ENCODE measurements at regions not wholly inside any gene's neighbourhood (a gene's known extent, or its start where the extent isn't known, plus 50 kb on each side); places are given as distances from the start of the nearest gene placed in this dataset.

DNA sequence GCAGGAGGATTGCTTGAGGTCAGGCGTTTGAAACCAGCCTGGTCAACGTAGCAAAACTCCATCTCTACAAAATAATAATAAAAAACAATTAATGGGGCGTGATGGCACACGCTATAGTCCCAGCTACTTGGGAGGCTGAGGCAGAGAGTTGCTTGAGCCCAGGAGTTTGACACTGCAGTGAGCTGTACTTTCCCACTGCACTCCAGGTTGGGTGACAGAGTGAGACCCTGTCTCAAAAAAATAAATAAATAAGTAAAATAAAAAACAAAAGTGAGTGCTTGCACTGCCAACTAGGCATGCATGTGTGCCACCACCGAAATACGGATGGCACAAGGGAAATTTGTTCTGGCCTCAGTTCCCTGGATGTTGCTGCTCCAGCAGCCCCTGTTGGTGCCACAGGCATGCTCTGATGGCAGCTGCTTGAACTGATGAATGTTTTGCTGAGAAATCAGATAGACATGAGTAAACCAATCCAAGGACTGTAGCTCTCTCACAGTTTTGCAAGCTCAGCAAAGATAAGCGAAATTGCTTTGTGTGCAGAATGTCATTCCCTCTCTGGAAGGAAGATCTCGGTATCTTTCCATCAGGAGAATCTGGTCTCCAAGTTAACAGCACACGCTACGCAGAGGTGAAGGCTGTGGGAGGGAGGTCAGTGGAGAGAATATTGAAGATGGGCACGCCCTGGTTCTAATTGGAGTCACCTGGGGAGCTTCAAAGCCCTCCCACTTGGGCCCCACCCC lies 188.0 kb upstream of the SLC24A3 start:
- H3K9ac ChIP-seq (ENCODE audit: low read length): no peak overlapping the region
- peaks cover 12% of the 10 kb centered on the region for H3K4me1 ChIP-seq (ENCODE audit: low read length)

DNA sequence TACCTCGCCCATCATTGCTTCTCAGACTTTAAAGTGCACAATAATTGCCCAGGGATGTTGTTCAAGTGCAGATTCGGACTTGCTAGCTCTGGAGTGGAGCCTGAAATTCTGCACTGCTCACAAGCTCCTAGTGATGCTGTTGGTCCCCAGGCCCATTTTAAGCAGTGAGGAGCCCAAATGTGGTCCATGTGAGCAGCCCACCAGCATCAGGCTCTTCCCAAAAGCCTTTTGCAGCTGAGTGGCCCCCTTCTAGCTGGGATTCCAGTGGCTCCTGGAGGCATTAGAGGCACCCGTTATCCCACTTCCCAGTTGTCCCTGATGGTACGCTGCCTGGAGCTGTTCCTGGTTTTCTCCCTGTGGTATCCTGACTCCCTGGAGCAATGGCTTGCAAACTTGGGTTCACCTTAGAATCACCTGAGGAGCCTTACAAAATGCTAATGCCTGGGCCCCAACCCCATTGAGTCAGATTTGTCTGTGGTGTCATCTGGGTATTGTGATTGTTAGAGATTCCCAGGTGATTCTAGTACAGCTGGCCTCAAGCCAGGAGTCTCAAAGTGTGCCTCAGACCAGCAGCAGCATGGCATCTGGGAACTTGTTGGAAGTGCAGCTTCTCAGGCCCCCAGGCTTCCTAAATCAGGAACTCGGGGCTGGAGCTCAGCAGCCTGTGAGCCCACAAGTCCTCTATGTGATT lies 186.9 kb upstream of the SLC24A3 start:
- TF ChIP-seq, protein P1, sequence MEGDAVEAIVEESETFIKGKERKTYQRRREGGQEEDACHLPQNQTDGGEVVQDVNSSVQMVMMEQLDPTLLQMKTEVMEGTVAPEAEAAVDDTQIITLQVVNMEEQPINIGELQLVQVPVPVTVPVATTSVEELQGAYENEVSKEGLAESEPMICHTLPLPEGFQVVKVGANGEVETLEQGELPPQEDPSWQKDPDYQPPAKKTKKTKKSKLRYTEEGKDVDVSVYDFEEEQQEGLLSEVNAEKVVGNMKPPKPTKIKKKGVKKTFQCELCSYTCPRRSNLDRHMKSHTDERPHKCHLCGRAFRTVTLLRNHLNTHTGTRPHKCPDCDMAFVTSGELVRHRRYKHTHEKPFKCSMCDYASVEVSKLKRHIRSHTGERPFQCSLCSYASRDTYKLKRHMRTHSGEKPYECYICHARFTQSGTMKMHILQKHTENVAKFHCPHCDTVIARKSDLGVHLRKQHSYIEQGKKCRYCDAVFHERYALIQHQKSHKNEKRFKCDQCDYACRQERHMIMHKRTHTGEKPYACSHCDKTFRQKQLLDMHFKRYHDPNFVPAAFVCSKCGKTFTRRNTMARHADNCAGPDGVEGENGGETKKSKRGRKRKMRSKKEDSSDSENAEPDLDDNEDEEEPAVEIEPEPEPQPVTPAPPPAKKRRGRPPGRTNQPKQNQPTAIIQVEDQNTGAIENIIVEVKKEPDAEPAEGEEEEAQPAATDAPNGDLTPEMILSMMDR (IDR thresholded peaks at IDR 0.05; ENCODE audit: low read depth, low read length): no peak
- TF ChIP-seq EZH2phosphoT487 (IDR thresholded peaks at IDR 0.05; ENCODE audit: low read depth): no peak
- H3K9me3 ChIP-seq (ENCODE audit: insufficient read depth, low read length): no peaks in the 10 kb centered on the region
- H4K20me1 ChIP-seq (ENCODE audit: insufficient read depth, low read length): no peaks in the 10 kb centered on the region
- no peaks in the 10 kb centered on the region for H3K36me3 ChIP-seq (replicated peaks; ENCODE audit: low read depth, low read length)
- H3K4me2 ChIP-seq (ENCODE audit: low read length): peak overlapping the region; percentile 29; the same call in 1 of the 2 replicates
- H2AFZ ChIP-seq (ENCODE audit: low read depth, low read length): no peak overlapping the region
- no peak overlapping the region for H3K9ac ChIP-seq (ENCODE audit: low read length)
- H3K27ac ChIP-seq (ENCODE audit: low read length): no peak overlapping the region
- H3K4me3 ChIP-seq (ENCODE audit: low read length): no peak overlapping the region
- peaks cover 12% of the 10 kb centered on the region for H3K4me1 ChIP-seq (ENCODE audit: low read length)
- H3K79me2 ChIP-seq (ENCODE audit: low read length): no peaks in the 10 kb centered on the region
- H3K27me3 ChIP-seq (ENCODE audit: low read depth, low read length): peaks cover 11% of the 10 kb centered on the region

More for the DNA sequence above, 188.0 kb upstream of the SLC24A3 start:
- Histone ChIP-seq H3K79me2 (ENCODE audit: low read length) (no peaks in the 10 kb centered on the region), H3K4me3 (ENCODE audit: low read length) (no peak overlapping the region), H4K20me1 (ENCODE audit: insufficient read depth, low read length) (no peaks in the 10 kb centered on the region), H3K9me3 (ENCODE audit: insufficient read depth, low read length) (no peaks in the 10 kb centered on the region), H3K27ac (ENCODE audit: low read length) (no peak overlapping the region), H3K27me3 (ENCODE audit: low read depth, low read length) (peaks cover 11% of the 10 kb centered on the region), H3K36me3 (replicated peaks; ENCODE audit: low read depth, low read length) (no peaks in the 10 kb centered on the region), H2AFZ (ENCODE audit: low read depth, low read length) (no peak overlapping the region), H3K4me2 (ENCODE audit: low read length) (no peak overlapping the region)
- no peak for TF ChIP-seq EZH2phosphoT487 (IDR thresholded peaks at IDR 0.05; ENCODE audit: low read depth)
- TF ChIP-seq, protein P1 (IDR thresholded peaks at IDR 0.05; ENCODE audit: low read depth, low read length): no peak

DNA sequence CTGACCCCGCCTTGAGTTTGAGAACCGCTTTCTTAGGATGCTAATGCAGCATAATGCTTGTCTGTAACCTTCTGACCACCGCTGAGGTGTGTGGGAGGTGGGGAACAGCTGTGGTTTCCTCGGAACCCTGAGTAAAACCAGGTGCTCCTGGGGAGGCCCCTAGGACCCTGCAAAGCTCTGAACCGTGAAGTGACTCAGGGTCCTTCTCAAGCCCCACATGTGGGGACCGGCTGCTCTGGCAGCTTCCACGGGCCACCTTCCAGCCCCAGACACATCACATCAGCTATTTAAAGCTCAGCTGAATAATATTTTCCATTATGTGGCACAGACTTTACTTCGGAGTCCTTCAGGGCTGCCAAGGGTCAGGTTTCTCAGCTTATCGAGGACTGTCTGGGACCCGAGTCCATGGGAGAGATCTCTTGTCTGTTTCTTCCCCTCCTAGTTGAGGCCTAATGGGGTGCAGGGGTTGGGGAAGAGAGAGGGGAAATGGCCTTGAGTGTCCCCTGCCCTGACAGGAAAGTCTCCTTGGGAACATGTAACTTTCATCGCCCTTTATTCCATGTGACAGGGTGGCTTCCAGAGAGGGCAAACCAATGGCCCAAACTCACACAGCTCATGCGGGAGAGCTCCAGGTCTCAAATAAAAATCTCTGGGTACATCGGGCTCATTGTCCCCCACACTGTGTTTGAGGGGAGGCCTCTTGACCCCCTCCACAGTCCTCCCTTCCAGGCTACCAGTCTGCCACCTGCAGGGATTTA lies 186.1 kb upstream of the SLC24A3 start:
- Histone ChIP-seq H3K79me2 (ENCODE audit: low read length) (no peaks in the 10 kb centered on the region), H3K27me3 (ENCODE audit: low read depth, low read length) (peaks cover 17% of the 10 kb centered on the region), H3K4me2 (ENCODE audit: low read length) (peak overlapping the region; percentile 29), H4K20me1 (ENCODE audit: insufficient read depth, low read length) (no peaks in the 10 kb centered on the region), H3K36me3 (replicated peaks; ENCODE audit: low read depth, low read length) (no peaks in the 10 kb centered on the region), H3K27ac (ENCODE audit: low read length) (no peak overlapping the region), H2AFZ (ENCODE audit: low read depth, low read length) (no peak overlapping the region), H3K4me3 (ENCODE audit: low read length) (no peak overlapping the region), H3K4me1 (ENCODE audit: low read length) (peaks cover 12% of the 10 kb centered on the region), H3K9me3 (ENCODE audit: insufficient read depth, low read length) (no peaks in the 10 kb centered on the region), H3K9ac (ENCODE audit: low read length) (no peak overlapping the region)
- TF ChIP-seq, protein P1 (IDR thresholded peaks at IDR 0.05; ENCODE audit: low read depth, low read length): no peak
- no peak for TF ChIP-seq EZH2phosphoT487 (IDR thresholded peaks at IDR 0.05; ENCODE audit: low read depth)

All from OCI-LY3 (cell line).